ENCODE measurements at regions not wholly inside any gene's neighbourhood (a gene's known extent, or its start where the extent isn't known, plus 50 kb on each side); places are given as distances from the start of the nearest gene placed in this dataset.

GRCh38 chr1:56148326-56149193 lies 430.8 kb downstream of the PLPP3 start:
- ChIA-PET POLR2A (no interaction called here), CTCF (interaction anchor here (1.9 to 3.0 kb wide), 2 partner anchors 10 to 14 kb away, joined by 4 to 16 read pairs; no protein-coding TSS in a partner anchor)
- no peak for DNase-seq (ENCODE audit: extremely low spot score)
- no peak for TF ChIP-seq CTCF (IDR thresholded peaks at IDR 0.05; ENCODE audit: control extremely low read depth, extremely low read depth, low read depth, missing control alignments)

- no peak for DNase-seq (ENCODE audit: extremely low spot score)
- ChIA-PET POLR2A (no interaction called here), CTCF (interaction anchor here (1.7 to 3.0 kb wide), 3 partner anchors 7 to 13 kb away, joined by 4 to 16 read pairs (median 4); no protein-coding TSS in a partner anchor)
- no peak for TF ChIP-seq CTCF (IDR thresholded peaks at IDR 0.05; ENCODE audit: control extremely low read depth, extremely low read depth, low read depth, missing control alignments)
Observed at GRCh38 chr1:56147459-56147858, 431.9 kb downstream of the PLPP3 start.

GRCh38 chr1:56147034-56147433 lies 432.3 kb downstream of the PLPP3 start:
- CTCF ChIA-PET, result interaction anchor here (1.7 to 3.0 kb wide), 3 partner anchors 8 to 12 kb away, joined by 4 to 16 read pairs (median 4); no protein-coding TSS in a partner anchor

GRCh38 chr1:56146449-56146848 lies 432.9 kb downstream of the PLPP3 start:
- POLR2A ChIA-PET, result no interaction called here
- TF ChIP-seq CTCF (IDR thresholded peaks at IDR 0.05; ENCODE audit: control extremely low read depth, extremely low read depth, low read depth, missing control alignments), result no peak
- CTCF ChIA-PET, result interaction anchor here (0.7 to 3.0 kb wide), 6 partner anchors 8 to 767 kb away, joined by 3 to 16 read pairs (median 4); no protein-coding TSS in a partner anchor
- DNase-seq (ENCODE audit: extremely low spot score), result no peak

More at GRCh38 chr1:56147034-56147433, 432.3 kb downstream of the PLPP3 start:
- POLR2A ChIA-PET, result no interaction called here
- TF ChIP-seq CTCF (IDR thresholded peaks at IDR 0.05; ENCODE audit: control extremely low read depth, extremely low read depth, low read depth, missing control alignments), result no peak
- DNase-seq (ENCODE audit: extremely low spot score), result no peak

DNA sequence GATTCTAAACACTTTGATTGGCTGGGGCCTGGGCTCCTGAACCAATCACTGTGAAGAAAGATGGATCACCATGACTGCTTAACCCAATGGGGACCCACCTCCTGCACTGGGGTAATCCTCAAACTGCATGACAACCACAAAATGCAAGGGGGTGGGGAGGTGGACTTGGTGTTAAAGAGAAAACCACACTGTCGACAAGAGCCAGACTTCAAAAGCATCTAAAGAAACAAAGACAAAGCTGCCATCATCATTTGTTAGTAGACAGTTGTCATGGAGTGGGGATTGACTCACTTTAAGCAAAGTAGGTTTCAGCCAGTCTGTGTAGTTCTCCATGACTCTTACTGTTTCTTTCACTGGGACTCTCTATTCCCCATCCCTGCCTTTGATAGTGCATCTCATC lies 433.8 kb downstream of the PLPP3 start:
- CTCF ChIA-PET, result interaction anchor here (0.7 to 3.0 kb wide), 5 partner anchors 9 to 766 kb away, joined by 3 to 16 read pairs (median 3); no protein-coding TSS in a partner anchor
- no peak for DNase-seq (ENCODE audit: extremely low spot score)
- TF ChIP-seq CTCF (IDR thresholded peaks at IDR 0.05; ENCODE audit: control extremely low read depth, extremely low read depth, low read depth, missing control alignments), result no peak
- POLR2A ChIA-PET, result no interaction called here

DNA sequence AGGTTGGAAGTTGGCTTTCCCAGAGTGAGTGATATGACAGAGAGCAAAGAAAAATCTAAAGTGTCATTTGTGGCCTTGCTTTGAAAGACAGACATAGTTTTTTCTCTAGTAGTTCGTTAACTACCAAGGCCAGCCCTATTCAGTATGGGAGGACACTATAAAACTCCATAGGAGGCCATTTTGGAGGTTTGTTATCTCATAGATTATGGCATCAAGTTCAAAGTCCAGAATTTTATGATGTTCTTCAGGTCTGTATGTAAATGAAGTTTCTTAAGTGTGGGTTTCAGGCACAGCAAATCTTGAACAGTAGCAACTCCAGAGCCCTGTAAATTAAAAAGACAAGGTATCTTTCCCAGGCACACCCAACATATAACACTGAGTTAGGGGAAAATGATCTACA lies 437.1 kb downstream of the PLPP3 start:
- POLR2A ChIA-PET, result no interaction called here
- CTCF ChIA-PET, result no interaction called here
- no peak for DNase-seq (ENCODE audit: extremely low spot score)
- no peak for TF ChIP-seq CTCF (IDR thresholded peaks at IDR 0.05; ENCODE audit: control extremely low read depth, extremely low read depth, low read depth, missing control alignments)

Measured in GM10248 (cell line).